Neural cell (in vitro differentiated cells): ENCODE measurements at regions not wholly inside any gene's neighbourhood (a gene's known extent, or its start where the extent isn't known, plus 50 kb on each side); places are given as distances from the start of the nearest gene placed in this dataset.

Source experiments
- H2AFZ ChIP-seq: fragments of 200-600, 300-800 bp; sonication (generic), shearing (Covaris generic); 2 replicates; pipeline ENCODE4 v1.6.0; 2014; ENCODE audit warnings: low read depth, mild to moderate bottlenecking, antibody characterized with exemption, low read length, moderate library complexity
- H3F3A ChIP-seq: fragments of 200-600 bp; shearing (Covaris generic); 2 replicates; pipeline ENCODE4 v1.6.1; 2016; ENCODE audit warnings: mild to moderate bottlenecking, moderate library complexity, mixed read lengths, antibody characterized with exemption, low read length; ENCODE audit not compliant: insufficient read depth, poor library complexity, severe bottlenecking
- H3K27ac ChIP-seq: fragments of 200-600, 300-800 bp; sonication (generic), shearing (Covaris generic); 2 replicates; pipeline ENCODE4 v1.5.1; 2014; ENCODE audit warnings: mild to moderate bottlenecking, low read length, moderate library complexity
- H3K27me3 ChIP-seq: fragments of 300-800, 200-600 bp; sonication (generic), shearing (Covaris generic); 2 replicates; pipeline ENCODE4 v1.6.0; 2014; ENCODE audit warnings: mild to moderate bottlenecking, low read depth, low read length, moderate library complexity; ENCODE audit not compliant: insufficient read depth
- H3K36me3 ChIP-seq: fragments of 300-800, 200-600 bp; sonication (generic), shearing (Covaris generic); 2 replicates; pipeline ENCODE4 v1.5.1; 2014; ENCODE audit warnings: mild to moderate bottlenecking, antibody characterized with exemption, low read length, moderate library complexity; ENCODE audit not compliant: insufficient read depth
- H3K4me2 ChIP-seq: fragments of 300-800, 200-600 bp; sonication (generic), shearing (Covaris generic); 2 replicates; pipeline ENCODE4 v1.6.0; 2014; ENCODE audit warnings: mild to moderate bottlenecking, low read length
- H3K4me3 ChIP-seq: fragments of 300-800, 200-600 bp; sonication (generic), shearing (Covaris generic); 2 replicates; pipeline ENCODE4 v1.5.1; 2014; ENCODE audit warnings: mild to moderate bottlenecking, low read length, moderate library complexity
- H3K79me2 ChIP-seq: fragments of 200-600 bp; shearing (Covaris generic); replicated peaks from 2 replicates; pipeline ENCODE4 v1.6.0; 2014; ENCODE audit warnings: mild to moderate bottlenecking, low read length, moderate library complexity; ENCODE audit not compliant: insufficient read depth
- H3K9ac ChIP-seq: fragments of 300-800, 200-600 bp; sonication (generic), shearing (Covaris generic); 2 replicates; pipeline ENCODE4 v1.6.1; 2016; ENCODE audit warnings: mild to moderate bottlenecking, low read length, mixed read lengths
- H3K9me2 ChIP-seq: fragments of 200-600 bp; shearing (Covaris generic); 2 replicates; pipeline ENCODE4 v1.6.1; 2016; ENCODE audit warnings: mild to moderate bottlenecking, low read length, mixed read lengths; ENCODE audit not compliant: insufficient read depth
- H3K9me3 ChIP-seq: fragments of 200-600, 300-800 bp; sonication (generic), shearing (Covaris generic); 2 replicates; pipeline ENCODE4 v1.6.1; 2016; ENCODE audit warnings: mild to moderate bottlenecking, mixed run types, low read length, moderate library complexity, mixed read lengths
- H4K20me1 ChIP-seq: fragments of 200-600 bp; shearing (Covaris generic); 2 replicates; pipeline ENCODE4 v1.6.1; 2016; ENCODE audit warnings: mild to moderate bottlenecking, mixed run types; ENCODE audit not compliant: insufficient read depth
- EP300 ChIP-seq: fragments of 450-650 bp; conservative IDR thresholded peaks from 2 replicates; pipeline ENCODE4 v1.6.1; 2014; ENCODE audit warnings: antibody characterized with exemption, mild to moderate bottlenecking, moderate library complexity; ENCODE audit not compliant: poor library complexity, severe bottlenecking
- EZH2 ChIP-seq: fragments of 200-600, 300-800 bp; shearing (Covaris generic), sonication (generic); IDR thresholded peaks from 2 replicates; pipeline ENCODE4 v1.6.1; 2014; ENCODE audit warnings: antibody characterized with exemption, low read length, borderline replicate concordance, mild to moderate bottlenecking; ENCODE audit not compliant: insufficient read depth, poor library complexity, severe bottlenecking
- MXI1 ChIP-seq: fragments of 450-650 bp; conservative IDR thresholded peaks from 2 replicates; pipeline ENCODE4 v1.6.1; 2014; ENCODE audit warnings: antibody characterized with exemption, mild to moderate bottlenecking; ENCODE audit not compliant: poor library complexity, severe bottlenecking
- POLR2AphosphoS5 ChIP-seq: IDR thresholded peaks from 2 replicates; pipeline ENCODE4 v1.6.1; 2012
- RAD21 ChIP-seq: fragments of 450-650 bp; conservative IDR thresholded peaks from 2 replicates; pipeline ENCODE4 v1.6.1; 2014; ENCODE audit warnings: antibody characterized with exemption, mild to moderate bottlenecking, moderate library complexity
- SMC3 ChIP-seq: fragments of 450-650 bp; conservative IDR thresholded peaks from 2 replicates; pipeline ENCODE4 v1.6.1; 2014; ENCODE audit warnings: antibody characterized with exemption, mild to moderate bottlenecking, moderate library complexity; ENCODE audit not compliant: poor library complexity
- TAF1 ChIP-seq: IDR thresholded peaks from 2 replicates; pipeline ENCODE4 v1.6.1; 2012; ENCODE audit warnings: low read depth
- TF ChIP-seq, protein P1 (sequence below): fragments of 450-650 bp; IDR thresholded peaks from 2 replicates; pipeline ENCODE4 v1.5.1; 2014; ENCODE audit warnings: antibody characterized with exemption, mild to moderate bottlenecking, moderate library complexity; ENCODE audit not compliant: poor library complexity, severe bottlenecking
- TF ChIP-seq, protein P2 (sequence below): IDR thresholded peaks from 2 replicates; pipeline ENCODE4 v1.6.1; 2012; ENCODE audit warnings: borderline replicate concordance

GRCh38 chr22:22984967-22985366, 85.4 kb upstream of the GNAZ start:
- Histone ChIP-seq H3K27me3 (no peaks in the 10 kb centered on the region), H3K27ac (no peak overlapping the region)

DNA sequence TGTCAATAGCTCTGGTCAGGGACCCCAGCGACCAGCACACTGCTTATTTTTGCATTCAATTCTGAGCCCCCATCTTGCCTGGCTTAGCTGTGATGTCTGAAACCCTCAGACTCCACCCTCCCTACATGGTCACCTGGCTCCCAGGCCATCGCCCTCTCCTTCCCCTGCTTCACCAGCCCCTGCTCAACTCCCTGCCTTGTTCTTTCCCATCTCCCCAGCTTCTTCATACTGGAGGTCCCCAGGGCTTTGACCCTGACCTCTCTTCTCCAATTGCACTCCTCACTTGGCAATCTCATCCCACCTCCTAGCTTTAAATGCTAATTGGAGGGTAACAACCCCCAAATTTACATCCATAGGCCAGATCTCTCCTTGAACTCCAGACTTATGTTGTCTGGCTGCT, 84.3 kb upstream of the GNAZ start:
- H3K4me2 ChIP-seq, result no peak overlapping the region
- H3K4me3 ChIP-seq, result no peak overlapping the region
- no peak overlapping the region for H2AFZ ChIP-seq
- no peaks in the 10 kb centered on the region for H3K36me3 ChIP-seq
- H3K9ac ChIP-seq, result no peak overlapping the region
- H3K27ac ChIP-seq, result no peak overlapping the region
- H3K27me3 ChIP-seq, result no peaks in the 10 kb centered on the region
- peaks cover 6% of the 10 kb centered on the region for H3K9me3 ChIP-seq
- H4K20me1 ChIP-seq, result no peaks in the 10 kb centered on the region
- TF ChIP-seq EP300 (no peak), RAD21 (no peak), MXI1 (no peak), SMC3 (no peak), EZH2 (no peak), TAF1 (no peak), POLR2AphosphoS5 (no peak)
- TF ChIP-seq, protein P1, sequence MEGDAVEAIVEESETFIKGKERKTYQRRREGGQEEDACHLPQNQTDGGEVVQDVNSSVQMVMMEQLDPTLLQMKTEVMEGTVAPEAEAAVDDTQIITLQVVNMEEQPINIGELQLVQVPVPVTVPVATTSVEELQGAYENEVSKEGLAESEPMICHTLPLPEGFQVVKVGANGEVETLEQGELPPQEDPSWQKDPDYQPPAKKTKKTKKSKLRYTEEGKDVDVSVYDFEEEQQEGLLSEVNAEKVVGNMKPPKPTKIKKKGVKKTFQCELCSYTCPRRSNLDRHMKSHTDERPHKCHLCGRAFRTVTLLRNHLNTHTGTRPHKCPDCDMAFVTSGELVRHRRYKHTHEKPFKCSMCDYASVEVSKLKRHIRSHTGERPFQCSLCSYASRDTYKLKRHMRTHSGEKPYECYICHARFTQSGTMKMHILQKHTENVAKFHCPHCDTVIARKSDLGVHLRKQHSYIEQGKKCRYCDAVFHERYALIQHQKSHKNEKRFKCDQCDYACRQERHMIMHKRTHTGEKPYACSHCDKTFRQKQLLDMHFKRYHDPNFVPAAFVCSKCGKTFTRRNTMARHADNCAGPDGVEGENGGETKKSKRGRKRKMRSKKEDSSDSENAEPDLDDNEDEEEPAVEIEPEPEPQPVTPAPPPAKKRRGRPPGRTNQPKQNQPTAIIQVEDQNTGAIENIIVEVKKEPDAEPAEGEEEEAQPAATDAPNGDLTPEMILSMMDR, result no peak
- TF ChIP-seq, protein P2, sequence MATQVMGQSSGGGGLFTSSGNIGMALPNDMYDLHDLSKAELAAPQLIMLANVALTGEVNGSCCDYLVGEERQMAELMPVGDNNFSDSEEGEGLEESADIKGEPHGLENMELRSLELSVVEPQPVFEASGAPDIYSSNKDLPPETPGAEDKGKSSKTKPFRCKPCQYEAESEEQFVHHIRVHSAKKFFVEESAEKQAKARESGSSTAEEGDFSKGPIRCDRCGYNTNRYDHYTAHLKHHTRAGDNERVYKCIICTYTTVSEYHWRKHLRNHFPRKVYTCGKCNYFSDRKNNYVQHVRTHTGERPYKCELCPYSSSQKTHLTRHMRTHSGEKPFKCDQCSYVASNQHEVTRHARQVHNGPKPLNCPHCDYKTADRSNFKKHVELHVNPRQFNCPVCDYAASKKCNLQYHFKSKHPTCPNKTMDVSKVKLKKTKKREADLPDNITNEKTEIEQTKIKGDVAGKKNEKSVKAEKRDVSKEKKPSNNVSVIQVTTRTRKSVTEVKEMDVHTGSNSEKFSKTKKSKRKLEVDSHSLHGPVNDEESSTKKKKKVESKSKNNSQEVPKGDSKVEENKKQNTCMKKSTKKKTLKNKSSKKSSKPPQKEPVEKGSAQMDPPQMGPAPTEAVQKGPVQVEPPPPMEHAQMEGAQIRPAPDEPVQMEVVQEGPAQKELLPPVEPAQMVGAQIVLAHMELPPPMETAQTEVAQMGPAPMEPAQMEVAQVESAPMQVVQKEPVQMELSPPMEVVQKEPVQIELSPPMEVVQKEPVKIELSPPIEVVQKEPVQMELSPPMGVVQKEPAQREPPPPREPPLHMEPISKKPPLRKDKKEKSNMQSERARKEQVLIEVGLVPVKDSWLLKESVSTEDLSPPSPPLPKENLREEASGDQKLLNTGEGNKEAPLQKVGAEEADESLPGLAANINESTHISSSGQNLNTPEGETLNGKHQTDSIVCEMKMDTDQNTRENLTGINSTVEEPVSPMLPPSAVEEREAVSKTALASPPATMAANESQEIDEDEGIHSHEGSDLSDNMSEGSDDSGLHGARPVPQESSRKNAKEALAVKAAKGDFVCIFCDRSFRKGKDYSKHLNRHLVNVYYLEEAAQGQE, result no peak
- H3F3A ChIP-seq, result no peaks in the 10 kb centered on the region
- no peaks in the 10 kb centered on the region for H3K9me2 ChIP-seq
- H3K79me2 ChIP-seq, result no peaks in the 10 kb centered on the region

More at GRCh38 chr22:22984967-22985366, 85.4 kb upstream of the GNAZ start:
- Histone ChIP-seq H3K9me2 (no peaks in the 10 kb centered on the region), H3K79me2 (no peaks in the 10 kb centered on the region), H3K9me3 (peaks cover 13% of the 10 kb centered on the region), H3K4me3 (no peak overlapping the region), H3K9ac (no peak overlapping the region), H3F3A (no peaks in the 10 kb centered on the region), H3K36me3 (no peaks in the 10 kb centered on the region), H2AFZ (no peak overlapping the region), H4K20me1 (no peaks in the 10 kb centered on the region), H3K4me2 (no peak overlapping the region)
- TF ChIP-seq SMC3 (no peak), POLR2AphosphoS5 (no peak), MXI1 (no peak), EP300 (no peak), RAD21 (no peak), EZH2 (no peak), TAF1 (no peak)
- TF ChIP-seq, protein P1, result no peak
- TF ChIP-seq, protein P2, result no peak
